HG03469 (cell line): ENCODE measurements at regions not wholly inside any gene's neighbourhood (a gene's known extent, or its start where the extent isn't known, plus 50 kb on each side); places are given as distances from the start of the nearest gene placed in this dataset.

Experiments
- ATAC-seq: cut with Tn5 transposase; IDR thresholded peaks from one replicate; pipeline ENCODE4 v1.9.1; 2021; ENCODE audit warnings: mild to moderate bottlenecking, moderate library complexity, moderate number of reproducible peaks; ENCODE audit not compliant: unreplicated experiment

DNA sequence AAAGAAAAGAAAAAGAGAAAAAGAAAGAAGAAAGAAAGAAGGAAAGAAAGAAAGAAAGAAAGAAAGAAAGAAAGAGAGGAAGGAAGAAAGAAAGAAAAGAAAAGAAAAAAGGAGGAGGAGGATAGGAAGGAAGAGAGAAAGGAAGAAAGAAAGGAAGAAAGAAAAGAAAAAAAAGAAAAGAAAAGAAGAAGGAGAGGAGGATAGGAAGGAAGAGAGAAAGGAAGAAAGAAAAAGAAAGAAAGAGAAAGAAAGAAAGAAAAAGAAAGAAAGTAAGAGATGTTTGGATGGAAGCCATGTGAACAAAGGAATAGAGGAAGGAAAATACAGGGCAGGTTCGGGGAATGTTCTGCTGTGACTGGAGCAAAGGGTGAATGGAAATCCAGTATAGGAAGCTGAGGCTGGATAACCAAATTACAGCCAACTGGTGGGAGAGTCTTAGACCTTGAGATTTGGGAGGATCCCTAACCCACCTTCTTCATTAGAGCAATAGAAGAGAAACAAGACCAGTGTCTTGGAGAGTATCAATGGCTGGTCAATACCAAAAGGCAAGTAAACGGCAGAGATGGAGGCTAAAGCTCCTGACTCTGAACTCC is 94.9 kb downstream of the RASSF10 start:
- no peak for ATAC-seq

DNA sequence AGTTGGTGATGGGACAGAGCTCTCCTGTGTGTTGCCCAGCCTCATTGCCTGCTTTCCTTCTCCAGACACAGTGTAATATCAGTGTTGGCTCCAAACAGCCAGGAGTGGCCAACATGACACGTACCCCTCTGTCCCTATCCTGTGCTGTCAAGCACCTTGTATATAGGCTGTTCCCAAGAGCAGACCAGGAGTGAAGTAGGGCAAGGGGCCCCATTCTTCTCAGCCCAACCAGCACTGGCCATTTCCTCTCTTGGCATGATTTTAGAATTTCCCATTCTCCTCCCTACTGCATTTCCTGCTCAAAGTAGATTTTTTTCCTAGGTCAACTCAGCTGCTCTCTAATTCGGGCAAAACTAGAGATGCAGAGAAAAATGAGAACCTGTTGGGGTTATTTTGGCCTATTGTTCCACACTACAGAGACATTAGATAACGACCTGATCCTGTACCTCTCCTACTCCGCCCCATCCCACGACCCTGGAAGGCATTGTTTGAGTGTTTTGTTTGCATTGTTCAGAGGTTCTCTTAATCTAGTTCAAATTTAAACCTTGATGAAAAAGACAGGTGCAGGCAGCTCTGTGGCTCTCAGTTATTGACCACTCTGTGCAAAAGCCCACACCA is 95.6 kb downstream of the RASSF10 start:
- ATAC-seq: no peak

DNA sequence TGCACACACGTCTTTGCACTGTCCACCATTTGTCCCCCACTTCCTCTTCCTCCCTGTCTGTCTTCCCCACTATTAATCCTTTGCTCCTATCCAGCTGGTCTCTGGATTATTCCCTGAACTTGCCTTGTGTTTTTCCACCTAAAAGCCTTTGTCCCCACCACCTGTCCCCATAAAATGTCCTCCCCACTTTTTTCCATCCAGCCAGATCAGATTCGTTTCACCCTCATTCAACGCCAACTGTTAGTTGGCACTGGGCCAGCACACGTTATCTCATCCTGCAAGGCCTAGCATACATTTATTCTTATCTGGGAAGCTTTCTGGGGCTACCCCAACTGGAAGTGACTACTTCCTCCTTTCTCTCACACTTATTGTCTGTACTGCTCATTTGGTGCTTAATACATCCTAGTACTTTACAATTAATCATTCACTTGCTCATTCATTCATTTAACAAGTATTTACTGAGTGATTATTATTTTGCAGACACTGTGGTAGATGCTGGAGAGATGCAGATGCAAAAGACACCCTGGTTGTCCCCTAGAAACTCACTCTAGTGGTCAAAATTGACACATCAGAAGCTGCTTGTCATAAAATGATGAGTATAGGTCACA is 96.2 kb downstream of the RASSF10 start:
- ATAC-seq: peak; percentile 66

DNA sequence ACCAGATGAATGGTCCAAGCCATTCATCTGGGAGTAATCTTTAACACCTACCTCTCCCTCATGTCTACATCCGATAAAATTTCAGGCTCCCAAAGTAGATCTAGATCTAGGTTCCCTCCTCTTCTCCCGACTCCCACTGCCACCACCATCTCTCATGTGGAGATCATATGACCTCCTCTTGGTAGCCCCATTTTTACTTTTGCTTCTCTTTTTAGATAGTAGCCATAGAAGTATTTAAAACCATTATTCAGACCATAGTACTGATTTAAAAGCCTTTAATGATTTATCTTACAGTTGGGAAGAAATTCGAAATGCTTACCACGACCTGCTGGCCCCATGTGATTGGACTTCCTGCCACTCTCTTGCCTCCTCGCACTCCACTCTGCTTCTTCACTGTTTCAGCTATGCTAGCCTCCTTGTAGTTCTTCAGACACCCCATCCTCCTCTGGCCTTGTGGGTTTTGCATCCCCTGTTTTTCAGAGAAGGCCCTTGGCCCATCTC is 98.5 kb downstream of the RASSF10 start:
- no peak for ATAC-seq

DNA sequence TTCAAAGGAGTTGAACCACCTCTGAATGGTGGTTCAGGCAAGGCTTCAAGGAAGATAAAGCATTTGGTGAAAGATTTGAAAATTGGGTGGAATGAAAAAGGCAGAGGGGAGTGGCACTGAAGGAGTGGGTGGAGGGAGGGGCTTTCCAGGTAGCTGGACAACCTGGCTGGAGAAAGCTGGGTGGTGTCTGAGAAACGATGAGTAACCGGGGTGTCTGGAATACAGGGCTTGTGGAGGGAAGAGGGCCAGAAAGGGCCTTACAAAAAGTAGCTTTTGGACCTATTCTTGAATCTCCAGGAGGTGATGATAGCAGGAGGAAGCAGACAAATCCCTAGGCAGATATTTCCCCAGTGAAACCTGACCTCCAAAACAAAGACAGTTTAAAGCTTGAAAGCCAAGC is 99.3 kb downstream of the RASSF10 start:
- no peak for ATAC-seq

DNA sequence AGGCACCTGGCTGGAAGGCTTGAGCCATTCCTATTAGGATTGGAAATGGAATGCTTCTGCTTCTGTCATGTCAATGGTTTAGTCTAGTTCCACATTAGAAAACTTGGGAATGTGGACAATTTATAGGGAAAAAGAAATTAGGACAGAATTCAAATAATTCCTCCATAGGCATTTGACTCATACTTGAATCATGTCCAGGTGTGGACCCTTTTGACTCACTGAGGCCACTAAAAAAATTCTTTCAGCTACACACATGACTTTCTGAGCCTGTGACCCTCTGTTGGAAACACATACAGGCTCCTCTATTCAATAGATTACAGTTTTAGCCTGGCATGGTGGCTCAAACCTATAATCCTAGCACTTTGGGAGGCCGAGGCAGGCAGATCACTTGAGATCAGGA is 100.5 kb downstream of the RASSF10 start:
- no peak for ATAC-seq

- ATAC-seq: no peak
Measured at GRCh38 chr11:13110145-13110544, 101.0 kb downstream of the RASSF10 start.

DNA sequence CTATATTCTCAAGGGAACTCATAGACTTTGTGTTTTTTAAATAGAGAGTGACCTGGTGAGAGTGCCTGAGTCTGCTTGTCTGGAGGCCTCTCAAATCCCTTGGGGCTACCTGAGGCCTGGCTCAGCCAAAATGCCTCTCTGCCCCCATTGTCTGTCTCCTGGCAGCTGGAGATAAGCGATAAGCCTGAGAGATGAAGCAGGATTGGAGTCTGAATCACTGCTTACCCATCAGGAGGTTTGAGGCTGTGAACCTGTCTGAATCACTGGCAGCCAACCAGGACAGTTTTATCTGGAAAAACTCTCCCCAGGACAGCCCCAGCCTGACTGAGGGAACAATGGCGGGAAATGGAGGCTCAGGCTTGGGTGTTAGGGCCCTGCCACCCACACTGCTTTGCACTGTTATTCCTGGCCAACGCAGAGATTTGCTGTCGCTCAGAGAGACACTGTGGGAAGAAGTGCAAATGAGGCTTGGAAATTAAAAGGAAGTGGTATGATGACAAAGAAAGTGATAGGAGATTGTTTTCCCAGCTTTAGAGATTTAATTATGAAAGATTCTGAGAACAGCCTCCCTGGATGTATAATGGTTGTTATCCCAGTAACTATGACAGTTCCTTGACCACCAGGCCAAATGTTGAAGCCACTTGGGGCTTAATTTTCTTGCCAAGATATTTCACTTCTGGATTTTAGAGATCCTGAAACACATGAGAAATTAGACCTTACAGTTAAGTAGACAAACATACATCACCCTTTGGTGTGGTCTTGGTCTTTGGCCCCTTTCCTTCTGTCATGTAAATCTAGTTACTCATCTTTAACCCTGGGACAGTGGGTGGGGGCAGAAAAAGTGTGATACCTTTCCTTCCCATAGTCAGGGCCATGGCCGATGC is 102.1 kb downstream of the RASSF10 start:
- no peak for ATAC-seq

DNA sequence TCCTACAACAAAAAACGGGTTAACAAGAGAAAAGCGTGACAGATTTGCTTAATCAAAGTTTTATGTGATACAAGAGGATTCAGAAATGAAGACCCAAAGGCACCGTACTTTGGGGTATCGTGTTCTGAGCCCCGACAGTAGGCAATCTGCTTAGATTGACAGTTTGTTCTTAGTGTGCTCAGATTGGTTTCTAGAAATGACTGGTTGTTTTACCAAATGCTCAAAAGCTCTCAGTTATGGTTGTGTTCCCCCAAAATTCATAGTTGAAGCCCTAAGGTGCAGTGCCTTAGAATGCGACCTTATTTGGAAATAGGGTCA is 102.7 kb downstream of the RASSF10 start:
- ATAC-seq: no peak

- no peak for ATAC-seq
Measured at GRCh38 chr11:13114566-13115379, 105.7 kb downstream of the RASSF10 start.

DNA sequence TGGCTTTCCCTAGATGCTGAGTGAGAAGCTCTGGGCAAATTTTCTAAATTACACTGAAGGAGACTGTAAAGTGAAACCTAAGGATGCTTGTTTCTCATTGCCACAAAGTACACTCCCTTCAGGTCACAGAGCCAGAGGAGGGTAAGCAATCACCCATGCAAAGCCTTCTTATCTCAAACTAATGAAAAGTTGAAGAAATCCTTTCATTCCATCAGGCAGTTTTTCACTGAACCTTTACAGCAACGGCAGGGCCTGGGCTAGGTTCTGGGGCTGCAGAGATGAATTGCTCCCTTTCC is 106.2 kb downstream of the RASSF10 start:
- ATAC-seq: no peak

GRCh38 chr11:13116491-13116890 is 107.4 kb downstream of the RASSF10 start:
- ATAC-seq: no peak

- no peak for ATAC-seq
Measured at GRCh38 chr11:13117344-13117743, 108.2 kb downstream of the RASSF10 start.

DNA sequence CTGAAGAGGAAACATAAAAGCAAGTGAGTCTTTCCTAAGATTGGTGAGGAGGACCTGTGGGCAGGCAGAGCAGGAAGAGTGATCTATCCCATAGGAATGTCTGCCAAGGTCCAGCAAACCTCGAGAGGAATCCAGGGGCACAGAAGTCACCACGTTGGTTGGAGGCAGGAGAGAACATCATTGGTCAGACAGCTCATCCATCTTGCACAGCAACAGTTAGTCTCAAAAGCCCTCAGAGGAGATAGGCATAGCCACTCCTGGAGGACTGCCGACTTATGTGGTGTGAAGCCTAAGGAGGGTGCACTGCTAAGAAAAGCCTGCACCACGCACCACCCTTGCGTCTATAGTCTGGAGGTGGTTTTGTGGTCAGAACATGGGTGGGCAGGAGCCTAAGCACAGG is 109.1 kb downstream of the RASSF10 start:
- no peak for ATAC-seq

- ATAC-seq: no peak
Measured at GRCh38 chr11:13118650-13119049, 109.5 kb downstream of the RASSF10 start.

DNA sequence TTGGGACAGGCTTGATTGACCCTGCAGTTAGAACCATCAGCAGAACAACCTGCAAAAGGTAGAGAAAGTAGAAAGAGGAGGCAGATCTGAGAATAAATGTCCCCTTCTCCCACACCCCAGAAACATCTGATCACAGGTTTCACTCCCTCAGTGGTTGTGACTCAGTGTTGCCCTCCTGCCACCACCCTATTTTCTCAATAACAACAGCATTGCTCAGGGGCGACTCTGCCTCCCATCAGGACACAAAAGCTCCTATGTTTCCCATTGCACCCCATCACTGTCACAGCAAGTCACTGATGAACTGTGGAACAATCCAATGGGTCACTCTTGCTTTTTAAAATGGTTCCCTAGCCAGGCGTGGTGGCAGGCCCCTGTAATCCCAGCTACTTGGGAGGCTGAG is 110.2 kb downstream of the RASSF10 start:
- ATAC-seq: no peak

DNA sequence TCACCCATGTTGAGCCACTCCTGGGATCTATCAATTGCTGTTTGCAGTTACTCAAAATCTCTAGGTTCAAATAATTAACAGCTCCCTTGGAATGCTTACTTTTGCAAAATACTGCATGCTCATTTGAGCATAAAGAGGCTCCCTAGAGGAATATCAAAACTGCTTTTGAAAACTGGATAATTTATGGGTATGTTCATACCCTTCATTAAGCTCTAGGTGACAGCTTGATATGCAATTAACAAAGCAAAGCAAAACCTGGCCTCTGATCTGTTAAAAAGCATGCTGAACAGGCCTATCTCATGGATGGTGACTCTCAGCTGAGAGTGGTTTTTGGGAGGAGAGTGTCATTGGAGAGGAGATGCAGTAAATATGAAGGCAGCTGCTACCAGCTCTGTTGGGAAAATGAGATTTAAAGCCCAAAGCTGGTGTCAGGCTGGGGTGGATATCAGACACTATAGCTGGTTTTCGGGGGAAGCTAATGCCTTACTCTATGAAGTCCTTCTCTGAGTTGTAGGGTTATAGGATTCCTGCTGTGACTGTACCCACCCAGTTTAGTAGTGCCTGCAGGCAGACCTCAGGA is 110.9 kb downstream of the RASSF10 start:
- no peak for ATAC-seq

DNA sequence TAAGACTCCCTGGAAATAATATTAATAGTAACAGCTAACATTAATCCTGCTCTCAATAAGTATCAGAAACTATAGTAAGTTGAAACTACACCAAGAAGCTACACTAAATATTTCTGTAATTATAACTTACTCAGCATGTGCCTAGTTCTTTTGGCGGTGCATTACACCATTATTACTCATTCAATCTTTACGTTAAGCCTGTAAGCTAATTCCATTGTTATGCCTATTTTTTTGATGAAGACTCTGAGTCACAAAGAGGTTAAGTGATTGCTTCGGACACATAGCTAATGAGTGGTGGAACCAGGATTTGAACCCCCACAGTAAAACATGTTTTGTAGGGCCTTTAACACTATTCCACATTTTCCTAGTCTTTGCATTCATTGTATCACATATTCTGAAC is 111.6 kb downstream of the RASSF10 start:
- ATAC-seq: no peak

- no peak for ATAC-seq
Measured at GRCh38 chr11:13126430-13126829, 117.3 kb downstream of the RASSF10 start.

DNA sequence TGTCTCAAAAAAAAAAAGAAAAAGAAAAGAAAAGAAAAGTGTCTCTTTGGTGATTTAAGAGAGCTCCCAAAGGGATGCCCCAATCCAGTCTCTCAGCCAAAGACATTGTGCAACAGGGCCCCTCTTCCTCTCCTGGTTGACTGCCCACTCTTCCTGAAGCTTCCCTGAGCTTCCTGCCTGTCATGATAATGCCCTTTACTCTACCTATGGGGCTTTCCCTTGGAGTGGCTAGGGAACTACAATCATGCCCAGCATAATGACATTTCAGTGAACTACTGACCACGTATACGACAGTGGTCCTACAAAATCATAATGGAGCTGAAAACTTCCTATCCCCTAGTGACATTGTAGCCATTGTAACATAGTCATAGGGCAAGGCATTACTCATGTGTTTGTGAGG is 118.0 kb downstream of the RASSF10 start:
- no peak for ATAC-seq

- no peak for ATAC-seq
Measured at GRCh38 chr11:13128354-13128753, 119.2 kb downstream of the RASSF10 start.
